ENCODE measurements at regions not wholly inside any gene's neighbourhood (a gene's known extent, or its start where the extent isn't known, plus 50 kb on each side); places are given as distances from the start of the nearest gene placed in this dataset.

DNA sequence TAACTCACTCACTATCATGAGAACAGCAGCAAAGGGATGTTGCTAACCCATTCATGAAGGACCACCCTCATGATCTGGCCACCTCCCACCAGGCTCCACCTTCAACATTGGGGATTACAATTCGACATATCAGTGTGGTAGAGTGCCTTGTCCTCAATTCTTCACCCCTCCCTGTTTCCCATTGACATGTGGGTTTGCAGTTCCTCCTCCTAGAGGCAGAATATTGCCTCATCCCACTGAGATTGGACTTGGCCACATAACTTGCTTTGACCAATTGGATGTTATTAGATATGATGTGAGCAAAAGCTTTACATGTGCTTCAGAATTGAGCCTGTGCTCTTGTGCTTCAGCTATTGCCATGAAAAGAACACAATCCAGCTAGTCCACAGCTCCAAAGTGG lies 217.0 kb upstream of the CXCR4 start:
- Histone ChIP-seq H4K20me1 (ENCODE audit: insufficient read depth) (no peaks in the 10 kb centered on the region), H2AFZ (ENCODE audit: low read depth) (no peak overlapping the region), H3K4me3 (ENCODE audit: low read depth in 2 of 2, low read length in 1 of 2) (no peak overlapping the region), H3K9ac (no peak overlapping the region), H3K79me2 (ENCODE audit: insufficient read depth) (no peaks in the 10 kb centered on the region), H3K4me2 (no peak overlapping the region), H3K9me3 (no peaks in the 10 kb centered on the region), H3K27me3 (ENCODE audit: insufficient read depth) (no peaks in the 10 kb centered on the region), H3K27ac (ENCODE audit: low read depth in 2 of 2, low read length in 1 of 2) (no peak overlapping the region), H3K36me3 (replicated peaks in 1 of 2; ENCODE audit: control insufficient read depth in 1 of 2, insufficient read depth in 2 of 2, low read length in 1 of 2) (no peaks in the 10 kb centered on the region), H3K9me2 (no peaks in the 10 kb centered on the region), H3F3A (replicated peaks; ENCODE audit: insufficient read depth) (no peaks in the 10 kb centered on the region), H3K4me1 (ENCODE audit: control insufficient read depth in 1 of 2, insufficient read depth in 2 of 2, low read depth in 1 of 2, low read length in 1 of 2) (no peaks in the 10 kb centered on the region)
- no peak for DNase-seq
- POLR2A ChIA-PET: no interaction called here
- TF ChIP-seq TAF1 (IDR thresholded peaks at IDR 0.05; ENCODE audit: borderline replicate concordance, low read depth, low read length) (no peak), JUND (IDR thresholded peaks at IDR 0.05) (no peak), EZH2phosphoT487 (IDR thresholded peaks at IDR 0.05; ENCODE audit: borderline replicate concordance, low read depth) (no peak), YY1 (IDR thresholded peaks at IDR 0.05; ENCODE audit: low read depth) (no peak), MEF2A (IDR thresholded peaks at IDR 0.05; ENCODE audit: borderline replicate concordance, low read depth) (no peak), FOXM1 (IDR thresholded peaks at IDR 0.05; ENCODE audit: low read depth) (no peak), SMC3 (IDR thresholded peaks at IDR 0.05; ENCODE audit: low read depth, low read length) (no peak)
- TF ChIP-seq, protein P1, sequence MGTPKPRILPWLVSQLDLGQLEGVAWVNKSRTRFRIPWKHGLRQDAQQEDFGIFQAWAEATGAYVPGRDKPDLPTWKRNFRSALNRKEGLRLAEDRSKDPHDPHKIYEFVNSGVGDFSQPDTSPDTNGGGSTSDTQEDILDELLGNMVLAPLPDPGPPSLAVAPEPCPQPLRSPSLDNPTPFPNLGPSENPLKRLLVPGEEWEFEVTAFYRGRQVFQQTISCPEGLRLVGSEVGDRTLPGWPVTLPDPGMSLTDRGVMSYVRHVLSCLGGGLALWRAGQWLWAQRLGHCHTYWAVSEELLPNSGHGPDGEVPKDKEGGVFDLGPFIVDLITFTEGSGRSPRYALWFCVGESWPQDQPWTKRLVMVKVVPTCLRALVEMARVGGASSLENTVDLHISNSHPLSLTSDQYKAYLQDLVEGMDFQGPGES (IDR thresholded peaks at IDR 0.05; ENCODE audit: low read depth, low read length): no peak
- TF ChIP-seq, protein P2, sequence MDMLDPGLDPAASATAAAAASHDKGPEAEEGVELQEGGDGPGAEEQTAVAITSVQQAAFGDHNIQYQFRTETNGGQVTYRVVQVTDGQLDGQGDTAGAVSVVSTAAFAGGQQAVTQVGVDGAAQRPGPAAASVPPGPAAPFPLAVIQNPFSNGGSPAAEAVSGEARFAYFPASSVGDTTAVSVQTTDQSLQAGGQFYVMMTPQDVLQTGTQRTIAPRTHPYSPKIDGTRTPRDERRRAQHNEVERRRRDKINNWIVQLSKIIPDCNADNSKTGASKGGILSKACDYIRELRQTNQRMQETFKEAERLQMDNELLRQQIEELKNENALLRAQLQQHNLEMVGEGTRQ (IDR thresholded peaks at IDR 0.05; ENCODE audit: borderline replicate concordance, low read depth, low read length): no peak
- TF ChIP-seq, protein P3, sequence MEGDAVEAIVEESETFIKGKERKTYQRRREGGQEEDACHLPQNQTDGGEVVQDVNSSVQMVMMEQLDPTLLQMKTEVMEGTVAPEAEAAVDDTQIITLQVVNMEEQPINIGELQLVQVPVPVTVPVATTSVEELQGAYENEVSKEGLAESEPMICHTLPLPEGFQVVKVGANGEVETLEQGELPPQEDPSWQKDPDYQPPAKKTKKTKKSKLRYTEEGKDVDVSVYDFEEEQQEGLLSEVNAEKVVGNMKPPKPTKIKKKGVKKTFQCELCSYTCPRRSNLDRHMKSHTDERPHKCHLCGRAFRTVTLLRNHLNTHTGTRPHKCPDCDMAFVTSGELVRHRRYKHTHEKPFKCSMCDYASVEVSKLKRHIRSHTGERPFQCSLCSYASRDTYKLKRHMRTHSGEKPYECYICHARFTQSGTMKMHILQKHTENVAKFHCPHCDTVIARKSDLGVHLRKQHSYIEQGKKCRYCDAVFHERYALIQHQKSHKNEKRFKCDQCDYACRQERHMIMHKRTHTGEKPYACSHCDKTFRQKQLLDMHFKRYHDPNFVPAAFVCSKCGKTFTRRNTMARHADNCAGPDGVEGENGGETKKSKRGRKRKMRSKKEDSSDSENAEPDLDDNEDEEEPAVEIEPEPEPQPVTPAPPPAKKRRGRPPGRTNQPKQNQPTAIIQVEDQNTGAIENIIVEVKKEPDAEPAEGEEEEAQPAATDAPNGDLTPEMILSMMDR (IDR thresholded peaks at IDR 0.05): no peak
- WGBS (ENCODE audit: low lambda C conversion rate): 0% methylated on average over 1 of the region's 1 CpG
- CTCF ChIA-PET: no interaction called here

DNA sequence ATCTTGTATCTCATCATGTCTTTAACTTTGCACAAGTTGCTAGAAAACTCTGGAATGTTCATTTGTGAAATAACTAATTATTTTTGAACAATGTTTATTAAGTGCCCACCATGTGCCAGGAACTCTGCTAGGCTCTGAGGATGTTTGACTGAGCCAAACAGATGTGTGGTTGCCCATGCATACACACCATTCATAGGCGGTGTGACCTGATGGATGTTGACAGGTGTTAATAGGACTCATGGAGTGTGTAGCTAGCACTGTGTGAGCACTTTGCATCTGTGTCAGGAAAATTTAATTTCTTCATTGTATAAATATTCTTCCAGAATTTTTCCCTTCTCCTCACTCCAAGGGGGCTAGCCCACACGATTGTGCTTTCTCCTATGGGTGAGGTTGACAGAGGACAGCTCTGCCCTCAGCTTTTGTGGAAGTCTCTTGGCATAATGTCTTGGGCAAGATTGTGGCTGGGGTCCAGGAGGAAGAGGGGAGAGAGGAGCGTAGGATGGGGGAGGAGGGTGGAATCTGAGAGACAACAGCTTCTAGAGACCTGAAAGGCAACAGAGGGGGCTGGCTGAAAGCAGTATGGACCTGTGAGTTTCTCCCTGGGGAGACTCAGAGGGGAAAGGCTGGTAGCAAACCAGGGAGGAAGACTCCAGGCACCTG lies 214.6 kb upstream of the CXCR4 start:
- Histone ChIP-seq H3K9me2 (no peaks in the 10 kb centered on the region), H3K27me3 (ENCODE audit: insufficient read depth) (no peaks in the 10 kb centered on the region), H3K27ac (ENCODE audit: low read depth in 2 of 2, low read length in 1 of 2) (no peak overlapping the region), H3K36me3 (replicated peaks in 1 of 2; ENCODE audit: control insufficient read depth in 1 of 2, insufficient read depth in 2 of 2, low read length in 1 of 2) (no peaks in the 10 kb centered on the region), H4K20me1 (ENCODE audit: insufficient read depth) (no peaks in the 10 kb centered on the region), H3K4me3 (ENCODE audit: low read depth in 2 of 2, low read length in 1 of 2) (no peak overlapping the region), H3K9ac (no peak overlapping the region), H3K4me1 (ENCODE audit: control insufficient read depth in 1 of 2, insufficient read depth in 2 of 2, low read depth in 1 of 2, low read length in 1 of 2) (peaks cover 0 to 7% of the 10 kb centered on the region in 2 experiments; a peak in 2 of 4 replicates), H3K79me2 (ENCODE audit: insufficient read depth) (no peaks in the 10 kb centered on the region), H3F3A (replicated peaks; ENCODE audit: insufficient read depth) (no peaks in the 10 kb centered on the region), H3K4me2 (no peak overlapping the region), H2AFZ (ENCODE audit: low read depth) (no peak overlapping the region), H3K9me3 (no peaks in the 10 kb centered on the region)
- CTCF ChIA-PET: no interaction called here
- WGBS (ENCODE audit: low lambda C conversion rate): 21% methylated on average over 3 of the region's 3 CpGs
- TF ChIP-seq RXRA (IDR thresholded peaks at IDR 0.05; ENCODE audit: borderline replicate concordance, low read depth): no peak
- TF ChIP-seq MXI1 (IDR thresholded peaks at IDR 0.05; ENCODE audit: low read depth, low read length): no peak
- no peak for TF ChIP-seq SIN3A (IDR thresholded peaks at IDR 0.05; ENCODE audit: borderline replicate concordance, low read depth, low read length)
- TF ChIP-seq JUND (IDR thresholded peaks at IDR 0.05): no peak
- TF ChIP-seq, protein P4, sequence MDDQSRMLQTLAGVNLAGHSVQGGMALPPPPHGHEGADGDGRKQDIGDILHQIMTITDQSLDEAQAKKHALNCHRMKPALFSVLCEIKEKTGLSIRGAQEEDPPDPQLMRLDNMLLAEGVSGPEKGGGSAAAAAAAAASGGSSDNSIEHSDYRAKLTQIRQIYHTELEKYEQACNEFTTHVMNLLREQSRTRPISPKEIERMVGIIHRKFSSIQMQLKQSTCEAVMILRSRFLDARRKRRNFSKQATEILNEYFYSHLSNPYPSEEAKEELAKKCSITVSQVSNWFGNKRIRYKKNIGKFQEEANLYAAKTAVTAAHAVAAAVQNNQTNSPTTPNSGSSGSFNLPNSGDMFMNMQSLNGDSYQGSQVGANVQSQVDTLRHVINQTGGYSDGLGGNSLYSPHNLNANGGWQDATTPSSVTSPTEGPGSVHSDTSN (IDR thresholded peaks at IDR 0.05): no peak
- no peak for TF ChIP-seq YY1 (IDR thresholded peaks at IDR 0.05; ENCODE audit: low read depth)
- POLR2A ChIA-PET: no interaction called here
- DNase-seq: no peak
